ENCODE measurements at regions not wholly inside any gene's neighbourhood (a gene's known extent, or its start where the extent isn't known, plus 50 kb on each side); places are given as distances from the start of the nearest gene placed in this dataset.
A peak's percentile ranks its signal among the peaks of the same experiment; 100 is the strongest.

DNA sequence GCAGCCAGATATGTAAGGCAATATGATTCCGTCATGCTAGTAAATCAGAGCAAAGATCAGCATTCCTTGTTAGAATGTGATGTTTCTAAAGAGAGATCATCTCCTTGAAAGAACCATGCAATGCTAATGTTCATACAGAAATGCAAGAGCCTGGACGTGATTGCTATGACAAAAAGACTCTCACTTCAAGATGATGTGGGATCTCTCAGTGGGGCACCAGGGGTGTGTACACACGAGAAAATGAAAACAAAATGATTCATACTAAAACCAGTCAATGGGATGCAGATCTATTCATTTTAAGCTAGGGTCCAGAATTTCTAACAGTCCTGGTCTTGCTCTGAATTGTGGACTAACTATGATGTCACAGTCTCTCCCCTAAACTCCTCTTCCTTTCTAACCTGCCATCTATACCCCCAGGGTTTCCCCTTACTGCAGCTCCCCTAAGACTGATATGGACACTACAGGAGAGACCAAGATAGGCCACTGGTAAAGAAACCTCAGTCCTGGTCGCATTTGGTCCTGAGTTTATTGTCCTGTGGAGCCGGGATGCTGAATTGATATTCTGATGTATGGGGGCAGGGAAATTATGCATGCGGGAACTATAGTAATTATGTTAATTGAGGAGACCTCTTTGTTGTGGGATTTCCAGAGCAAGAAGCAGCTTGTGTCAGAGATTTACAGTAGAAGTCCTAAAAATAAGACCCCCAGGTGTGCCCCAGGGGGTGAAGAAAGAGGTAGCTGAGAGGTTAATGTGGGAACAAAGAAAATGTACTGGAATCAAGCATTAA, 179.0 kb downstream of the PMP22 start:
- Histone ChIP-seq H3K4me3 (ENCODE audit: low read depth, low read length) (no peak overlapping the region), H3K27me3 (ENCODE audit: insufficient read depth, low read length) (no peaks in the 10 kb centered on the region), H2BK12ac (ENCODE audit: low read length) (no peak overlapping the region), H4K91ac (ENCODE audit: low read depth, low read length) (no peak overlapping the region), H3K27ac (ENCODE audit: low read depth, low read length) (no peak overlapping the region), H2AFZ (ENCODE audit: insufficient read depth, low read length, poor library complexity) (no peak overlapping the region), H2BK5ac (ENCODE audit: low read depth, low read length, poor library complexity) (no peak overlapping the region), H2BK120ac (ENCODE audit: insufficient read depth, low read length, poor library complexity) (no peak overlapping the region), H3K23ac (ENCODE audit: low read length) (no peak overlapping the region), H3K36me3 (ENCODE audit: control insufficient read depth in 1 of 2, insufficient read depth in 2 of 2, low read length in 2 of 2) (no peaks in the 10 kb centered on the region), H3K79me2 (ENCODE audit: control insufficient read depth, insufficient read depth, low read length, poor library complexity) (no peaks in the 10 kb centered on the region), H3K4me2 (ENCODE audit: low read length) (no peak overlapping the region), H3K9ac (ENCODE audit: low read length) (no peak overlapping the region), H3K18ac (ENCODE audit: low read length) (no peak overlapping the region), H3K9me3 (ENCODE audit: insufficient read depth, low read depth, low read length) (no peaks in the 10 kb centered on the region), H3K14ac (ENCODE audit: low read length) (no peak overlapping the region), H3K4ac (ENCODE audit: low read depth, low read length) (no peak overlapping the region), H3K79me1 (ENCODE audit: low read length) (no peaks in the 10 kb centered on the region), H4K12ac (ENCODE audit: low read depth, low read length) (no peak overlapping the region), H3K4me1 (ENCODE audit: control insufficient read depth in 1 of 2, insufficient read depth in 2 of 2, low read length in 2 of 2) (no peaks in the 10 kb centered on the region), H4K8ac (ENCODE audit: low read depth, low read length) (no peak overlapping the region), H2AK5ac (ENCODE audit: low read length) (no peak overlapping the region)
- WGBS (ENCODE audit: extremely low coverage, insufficient coverage, insufficient read length), result no CpG with 5 or more reads among the region's 6 CpGs
- peak in 1 of 2 donors; percentile 5 for DNase-seq

DNA sequence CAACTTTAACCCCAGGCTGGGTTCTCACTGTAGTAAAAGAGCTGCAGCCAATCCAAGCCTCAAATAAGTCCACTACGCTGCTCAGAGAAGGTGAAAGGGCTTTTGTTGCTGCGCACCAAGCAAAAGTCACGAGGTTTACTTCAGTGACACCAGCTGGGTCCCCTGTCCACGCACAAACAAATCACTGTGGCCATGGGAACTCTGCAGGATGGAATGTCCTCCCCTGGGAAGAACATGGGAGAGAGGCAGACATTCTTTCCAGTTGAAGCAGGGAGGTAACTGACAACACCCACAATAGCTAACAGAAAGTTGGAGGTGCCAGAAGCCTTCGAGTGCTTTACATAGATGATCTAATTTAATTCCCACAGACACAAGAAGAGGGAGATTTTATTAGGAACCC, 181.9 kb downstream of the PMP22 start:
- Histone ChIP-seq H3K18ac (ENCODE audit: low read length) (no peak overlapping the region), H3K9me3 (ENCODE audit: insufficient read depth, low read depth, low read length) (no peaks in the 10 kb centered on the region), H3K4me3 (ENCODE audit: low read depth, low read length) (no peak overlapping the region), H3K4ac (ENCODE audit: low read depth, low read length) (no peak overlapping the region), H4K91ac (ENCODE audit: low read depth, low read length) (no peak overlapping the region), H3K79me2 (ENCODE audit: control insufficient read depth, insufficient read depth, low read length, poor library complexity) (no peaks in the 10 kb centered on the region), H4K8ac (ENCODE audit: low read depth, low read length) (no peak overlapping the region), H4K12ac (ENCODE audit: low read depth, low read length) (no peak overlapping the region), H3K36me3 (ENCODE audit: control insufficient read depth in 1 of 2, insufficient read depth in 2 of 2, low read length in 2 of 2) (no peaks in the 10 kb centered on the region), H2BK120ac (ENCODE audit: insufficient read depth, low read length, poor library complexity) (no peak overlapping the region), H3K9ac (ENCODE audit: low read length) (no peak overlapping the region), H2AK5ac (ENCODE audit: low read length) (no peak overlapping the region), H3K27ac (ENCODE audit: low read depth, low read length) (no peak overlapping the region), H2AFZ (ENCODE audit: insufficient read depth, low read length, poor library complexity) (no peak overlapping the region), H3K79me1 (ENCODE audit: low read length) (no peaks in the 10 kb centered on the region), H3K23ac (ENCODE audit: low read length) (no peak overlapping the region), H2BK5ac (ENCODE audit: low read depth, low read length, poor library complexity) (no peak overlapping the region), H3K4me2 (ENCODE audit: low read length) (no peak overlapping the region), H3K14ac (ENCODE audit: low read length) (no peak overlapping the region), H2BK12ac (ENCODE audit: low read length) (no peak overlapping the region), H3K4me1 (ENCODE audit: control insufficient read depth in 1 of 2, insufficient read depth in 2 of 2, low read length in 2 of 2) (no peaks in the 10 kb centered on the region), H3K27me3 (ENCODE audit: insufficient read depth, low read length) (no peaks in the 10 kb centered on the region)
- no CpG with 5 or more reads among the region's 5 CpGs for WGBS (ENCODE audit: extremely low coverage, insufficient coverage, insufficient read length)
- DNase-seq, result no peak

DNA sequence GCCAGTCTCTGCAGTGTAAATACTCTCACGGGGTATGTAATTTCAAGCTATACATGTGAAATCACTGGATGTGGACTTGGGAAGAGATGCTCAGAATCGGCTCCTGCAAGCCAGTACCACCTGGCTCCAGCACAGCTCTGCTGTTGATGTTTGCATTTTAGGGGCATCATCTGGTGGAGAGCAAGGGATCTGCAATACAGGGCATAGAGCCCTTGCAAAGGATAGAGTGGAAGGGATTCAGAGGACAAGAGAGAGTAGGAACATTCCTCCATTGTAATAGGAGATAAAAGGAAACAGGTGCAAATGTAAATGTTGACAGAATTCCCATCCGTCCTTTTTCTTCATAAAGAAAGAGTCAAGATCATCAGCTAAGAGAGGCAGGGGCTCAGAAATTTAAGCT, 184.1 kb downstream of the PMP22 start:
- Histone ChIP-seq H3K4me2 (ENCODE audit: low read length) (no peak overlapping the region), H4K91ac (ENCODE audit: low read depth, low read length) (no peak overlapping the region), H2BK5ac (ENCODE audit: low read depth, low read length, poor library complexity) (no peak overlapping the region), H3K9ac (ENCODE audit: low read length) (no peak overlapping the region), H4K8ac (ENCODE audit: low read depth, low read length) (no peak overlapping the region), H3K18ac (ENCODE audit: low read length) (no peak overlapping the region), H3K79me1 (ENCODE audit: low read length) (no peaks in the 10 kb centered on the region), H3K27ac (ENCODE audit: low read depth, low read length) (no peak overlapping the region), H4K12ac (ENCODE audit: low read depth, low read length) (no peak overlapping the region), H2BK12ac (ENCODE audit: low read length) (no peak overlapping the region), H3K4me3 (ENCODE audit: low read depth, low read length) (no peak overlapping the region), H3K27me3 (ENCODE audit: insufficient read depth, low read length) (no peaks in the 10 kb centered on the region), H2AFZ (ENCODE audit: insufficient read depth, low read length, poor library complexity) (no peak overlapping the region), H3K36me3 (ENCODE audit: control insufficient read depth in 1 of 2, insufficient read depth in 2 of 2, low read length in 2 of 2) (no peaks in the 10 kb centered on the region), H3K79me2 (ENCODE audit: control insufficient read depth, insufficient read depth, low read length, poor library complexity) (no peaks in the 10 kb centered on the region), H3K23ac (ENCODE audit: low read length) (no peak overlapping the region), H2BK120ac (ENCODE audit: insufficient read depth, low read length, poor library complexity) (no peak overlapping the region), H3K4ac (ENCODE audit: low read depth, low read length) (no peak overlapping the region), H3K9me3 (ENCODE audit: insufficient read depth, low read depth, low read length) (no peaks in the 10 kb centered on the region), H3K14ac (ENCODE audit: low read length) (no peak overlapping the region), H2AK5ac (ENCODE audit: low read length) (no peak overlapping the region), H3K4me1 (ENCODE audit: control insufficient read depth in 1 of 2, insufficient read depth in 2 of 2, low read length in 2 of 2) (no peaks in the 10 kb centered on the region)
- WGBS (ENCODE audit: extremely low coverage, insufficient coverage, insufficient read length), result no CpG with 5 or more reads among the region's 3 CpGs
- no peak for DNase-seq

DNA sequence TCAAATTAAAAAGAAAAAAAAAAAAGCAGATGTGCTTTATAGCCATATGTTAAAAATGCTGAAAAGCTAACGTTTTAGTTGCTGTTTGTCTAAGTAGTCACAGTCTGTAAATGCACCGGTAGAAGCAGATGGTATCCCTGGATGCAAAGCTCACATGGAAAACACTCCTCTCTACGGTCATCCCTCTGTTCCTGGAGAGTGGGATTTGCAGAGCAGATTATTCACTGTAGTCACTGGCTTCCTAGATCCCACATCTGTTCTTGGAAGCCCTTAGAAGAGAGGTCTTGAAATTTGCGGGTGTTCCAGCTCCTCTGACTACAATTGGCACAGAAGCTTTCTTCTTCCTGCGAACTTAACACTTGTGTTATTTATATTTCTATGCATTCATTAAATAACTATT, 186.6 kb downstream of the PMP22 start:
- Histone ChIP-seq H3K4me1 (ENCODE audit: control insufficient read depth in 1 of 2, insufficient read depth in 2 of 2, low read length in 2 of 2) (no peaks in the 10 kb centered on the region), H3K18ac (ENCODE audit: low read length) (no peak overlapping the region), H3K27ac (ENCODE audit: low read depth, low read length) (no peak overlapping the region), H3K9me3 (ENCODE audit: insufficient read depth, low read depth, low read length) (no peaks in the 10 kb centered on the region), H2BK120ac (ENCODE audit: insufficient read depth, low read length, poor library complexity) (no peak overlapping the region), H3K36me3 (ENCODE audit: control insufficient read depth in 1 of 2, insufficient read depth in 2 of 2, low read length in 2 of 2) (no peaks in the 10 kb centered on the region), H4K91ac (ENCODE audit: low read depth, low read length) (no peak overlapping the region), H2BK12ac (ENCODE audit: low read length) (no peak overlapping the region), H2AK5ac (ENCODE audit: low read length) (no peak overlapping the region), H3K79me2 (ENCODE audit: control insufficient read depth, insufficient read depth, low read length, poor library complexity) (no peaks in the 10 kb centered on the region), H2AFZ (ENCODE audit: insufficient read depth, low read length, poor library complexity) (no peak overlapping the region), H4K8ac (ENCODE audit: low read depth, low read length) (no peak overlapping the region), H3K4me2 (ENCODE audit: low read length) (no peak overlapping the region), H4K12ac (ENCODE audit: low read depth, low read length) (no peak overlapping the region), H2BK5ac (ENCODE audit: low read depth, low read length, poor library complexity) (no peak overlapping the region), H3K27me3 (ENCODE audit: insufficient read depth, low read length) (no peaks in the 10 kb centered on the region), H3K4ac (ENCODE audit: low read depth, low read length) (no peak overlapping the region), H3K79me1 (ENCODE audit: low read length) (no peaks in the 10 kb centered on the region), H3K9ac (ENCODE audit: low read length) (no peak overlapping the region), H3K14ac (ENCODE audit: low read length) (no peak overlapping the region), H3K23ac (ENCODE audit: low read length) (no peak overlapping the region), H3K4me3 (ENCODE audit: low read depth, low read length) (no peak overlapping the region)
- DNase-seq, result no peak
- WGBS (ENCODE audit: extremely low coverage, insufficient coverage, insufficient read length), result no CpG with 5 or more reads among the region's 5 CpGs
